A549 (cell line): ENCODE measurements at regions not wholly inside any gene's neighbourhood (a gene's known extent, or its start where the extent isn't known, plus 50 kb on each side); places are given as distances from the start of the nearest gene placed in this dataset.

Experiments used
- ATAC-seq, 2 experiments: fragments of 200-7000 bp in 1 of 2; fragments of >200 bp in 1 of 2; cut with Nextera tagmentation in 1 of 2; cut with Tn5 transposase in 1 of 2; 3 replicates each; pipeline versions ENCODE4 v1.8.0 to v1.9.1; 2018 to 2020; ENCODE audit warnings: mild to moderate bottlenecking in 1 of 2, moderate library complexity in 1 of 2
- CTCF ChIA-PET: fragments of 300-600 bp; sonication (Branson Sonifier 250); formaldehyde crosslinking; extraction: SDS; loops from one replicate; lab custom pipeline; 2021; ENCODE audit warnings: antibody characterized with exemption, inconsistent platforms; lab: Yijun Ruan, JAX
- POLR2A ChIA-PET: fragments of 350-600 bp; formaldehyde crosslinking; extraction: SDS; loops from one replicate; lab custom pipeline; 2021; ENCODE audit warnings: antibody characterized with exemption, inconsistent platforms; lab: Yijun Ruan, JAX
- DNase-seq, 2 experiments: peaks; one replicate each; pipeline versions ENCODE4 v3.0.0 to v3.0.0-alpha.2; 2011 to 2016; ENCODE audit warnings: low read depth in 1 of 2, low spot score in 1 of 2
- FAIRE-seq: peaks from 2 replicates; lab custom pipeline; 2011; peaks lifted over from hg19 to GRCh38; lab: Jason Lieb, UNC
- H3K27ac ChIP-seq, 2 experiments: fragments of >200 bp; sonication (Bioruptor Twin); formaldehyde crosslinking; 3 replicates each; pipeline ENCODE4 v1.5.1; 2016 to 2017
- H3K4me1 ChIP-seq: fragments of >200 bp; sonication (Bioruptor Twin); formaldehyde crosslinking; 3 replicates; pipeline ENCODE4 v1.6.1; 2016
- H3K4me2 ChIP-seq: fragments of >200 bp; sonication (Bioruptor Twin); formaldehyde crosslinking; 3 replicates; pipeline ENCODE4 v1.6.1; 2016
- H3K4me3 ChIP-seq: fragments of >200 bp; sonication (Bioruptor Twin); formaldehyde crosslinking; 3 replicates; pipeline ENCODE4 v1.5.1; 2016
- H3K9me3 ChIP-seq: fragments of >200 bp; sonication (Bioruptor Twin); formaldehyde crosslinking; 3 replicates; pipeline ENCODE4 v1.6.1; 2016
- BCL3 ChIP-seq: fragments of >200 bp; sonication (Bioruptor Twin); formaldehyde crosslinking; IDR thresholded peaks from 3 replicates; pipeline ENCODE4 v1.6.1; 2016
- CBX8 ChIP-seq: fragments of 200-600 bp; sonication (generic); IDR thresholded peaks from 2 replicates; pipeline ENCODE4 v1.6.1; 2016
- CEBPB ChIP-seq, 2 experiments: fragments of >200 bp in 1 of 2; sonication (Bioruptor Twin) in 1 of 2; formaldehyde crosslinking in 1 of 2; IDR thresholded peaks; 2 replicates each; pipeline ENCODE4 v1.6.1; 2012 to 2016
- CHD2 ChIP-seq: fragments of 150-350 bp; IDR thresholded peaks from 2 replicates; pipeline ENCODE4 v1.6.1; 2014; ENCODE audit warnings: low read length; ENCODE audit not compliant: partially characterized antibody
- CHD4 ChIP-seq: fragments of 200-600 bp; sonication (generic); IDR thresholded peaks from 2 replicates; pipeline ENCODE4 v1.6.1; 2016; ENCODE audit warnings: antibody characterized with exemption, mild to moderate bottlenecking, borderline replicate concordance
- EHF ChIP-seq: fragments of 250-450 bp; sonication (Bioruptor Pico); IDR thresholded peaks from 2 replicates; pipeline ENCODE4 v1.5.0; 2020; ENCODE audit warnings: mild to moderate bottlenecking
- EHMT2 ChIP-seq: fragments of 200-600 bp; sonication (generic); IDR thresholded peaks from 2 replicates; pipeline ENCODE4 v1.6.1; 2016; ENCODE audit warnings: antibody characterized with exemption, low read depth, mild to moderate bottlenecking, moderate library complexity
- ELK1 ChIP-seq: fragments of 150-350 bp; IDR thresholded peaks from 2 replicates; pipeline ENCODE4 v1.6.1; 2014; ENCODE audit warnings: low read depth, mild to moderate bottlenecking, low read length
- EP300 ChIP-seq, 2 experiments: fragments of >200 bp; sonication (Bioruptor Twin); formaldehyde crosslinking; IDR thresholded peaks; 2 replicates in 1 of 2; 3 replicates in 1 of 2; pipeline ENCODE4 v1.6.1; 2016 to 2017
- FOSL2 ChIP-seq, 2 experiments: fragments of 450-650 bp in 1 of 2; fragments of >200 bp in 1 of 2; sonication (Bioruptor Twin) in 1 of 2; formaldehyde crosslinking; IDR thresholded peaks; 2 replicates each; pipeline versions ENCODE4 v1.5.0 to v1.6.1; 2016 to 2020; ENCODE audit warnings: mild to moderate bottlenecking in 1 of 2, moderate library complexity in 1 of 2
- GATA3 ChIP-seq: IDR thresholded peaks from 2 replicates; pipeline ENCODE4 v1.6.1; 2012; ENCODE audit warnings: borderline replicate concordance
- HOXB13 ChIP-seq: fragments of 250-450 bp; sonication (Bioruptor Pico); IDR thresholded peaks from 2 replicates; pipeline ENCODE4 v1.5.0; 2020; ENCODE audit warnings: low read depth, mild to moderate bottlenecking, moderate library complexity
- JUN ChIP-seq, 2 experiments: fragments of >200 bp; sonication (Bioruptor Twin); formaldehyde crosslinking; IDR thresholded peaks; 2 replicates in 1 of 2; 3 replicates in 1 of 2; pipeline ENCODE4 v1.6.1; 2016 to 2017
- KDM5A ChIP-seq: fragments of 200-600 bp; sonication (generic); IDR thresholded peaks from 2 replicates; pipeline ENCODE4 v1.6.1; 2016; ENCODE audit warnings: antibody characterized with exemption, mild to moderate bottlenecking
- MAFK ChIP-seq: fragments of 450-650 bp; IDR thresholded peaks from 2 replicates; pipeline ENCODE4 v1.6.1; 2014; ENCODE audit not compliant: partially characterized antibody
- MAX ChIP-seq: IDR thresholded peaks from 2 replicates; pipeline ENCODE4 v1.6.1; 2012
- NR3C1 ChIP-seq: fragments of >200 bp; sonication (Bioruptor Twin); formaldehyde crosslinking; IDR thresholded peaks from 3 replicates; pipeline ENCODE4 v1.6.1; 2017
- POLR2A ChIP-seq: IDR thresholded peaks from 2 replicates; pipeline ENCODE4 v1.6.1; 2012; ENCODE audit warnings: mild to moderate bottlenecking, low read length
- RAD21 ChIP-seq, 2 experiments: fragments of >200 bp in 1 of 2; sonication (Bioruptor Twin) in 1 of 2; formaldehyde crosslinking in 1 of 2; IDR thresholded peaks in 1 of 2; conservative IDR thresholded peaks in 1 of 2; 2 replicates in 1 of 2; 3 replicates in 1 of 2; pipeline ENCODE4 v1.6.1; 2012 to 2018; ENCODE audit warnings: inconsistent platforms in 1 of 2
- RCOR1 ChIP-seq: fragments of 150-350 bp; IDR thresholded peaks from 2 replicates; pipeline ENCODE4 v1.6.1; 2014; ENCODE audit warnings: antibody characterized with exemption, low read length, low read depth
- REST ChIP-seq: fragments of 200-600 bp; sonication (generic); IDR thresholded peaks from 2 replicates; pipeline ENCODE4 v1.6.1; 2016; ENCODE audit warnings: antibody characterized with exemption, mild to moderate bottlenecking, moderate library complexity
- RNF2 ChIP-seq: fragments of 200-600 bp; sonication (generic); IDR thresholded peaks from 2 replicates; pipeline ENCODE4 v1.6.1; 2016; ENCODE audit warnings: low read depth, mild to moderate bottlenecking, antibody characterized with exemption, moderate library complexity, borderline replicate concordance
- TP53 ChIP-seq: fragments of 250-450 bp; sonication (Bioruptor Pico); IDR thresholded peaks from 2 replicates; pipeline ENCODE4 v1.5.0; 2021; ENCODE audit warnings: mild to moderate bottlenecking, moderate library complexity
- ZNF302 ChIP-seq: fragments of 250-450 bp; sonication (Bioruptor Pico); IDR thresholded peaks from 2 replicates; pipeline ENCODE4 v1.9.0; 2021; ENCODE audit warnings: inconsistent platforms, mild to moderate bottlenecking, moderate library complexity
- WGBS: methylation state at CpG from one replicate; pipeline ENCODE4 v1.1.6; 2017; ENCODE audit errors: missing lambda C conversion rate; 5-methylcytosine and 5-hydroxymethylcytosine counted together

GRCh38 chr7:131095346-131095745 is 232.3 kb upstream of the MKLN1 start:
- TF ChIP-seq CBX8 (no peak), EP300 (IDR thresholded peaks at IDR 0.05) (no peak), TP53 (no peak), REST (no peak), RAD21 (conservative IDR thresholded peaks at IDR 0.05 in 1 of 2, IDR thresholded peaks at IDR 0.05 in 1 of 2) (no peak), JUN (IDR thresholded peaks at IDR 0.05) (no peak), RCOR1 (no peak), HOXB13 (CRISPR knock-in tag) (no peak), POLR2A (no peak), CEBPB (IDR thresholded peaks at IDR 0.05) (no peak), EHF (CRISPR knock-in tag) (no peak), BCL3 (no peak), MAX (no peak), ELK1 (no peak), CHD4 (no peak), FOSL2 (IDR thresholded peaks at IDR 0.05) (no peak), FOSL2 (CRISPR knock-in tag; IDR thresholded peaks at IDR 0.05) (no peak)
- H3K4me2 ChIP-seq, result no peak overlapping the region
- no peaks in the 10 kb centered on the region for H3K9me3 ChIP-seq
- FAIRE-seq (no peak), DNase-seq (no peak), ATAC-seq (no peak)
- WGBS, result 95% methylated on average over 7 of the region's 7 CpGs
- H3K4me3 ChIP-seq, result no peak overlapping the region
- ChIA-PET POLR2A (interaction anchor here (0.7 kb wide), 1 partner anchor 15 kb away, joined by 3 read pairs; no protein-coding TSS in a partner anchor), CTCF (interaction anchor here (2.2 kb wide), 1 partner anchor 26 kb away, joined by 5 read pairs; no protein-coding TSS in a partner anchor)
- H3K27ac ChIP-seq, result no peak overlapping the region
- peaks cover 46% of the 10 kb centered on the region for H3K4me1 ChIP-seq

GRCh38 chr7:131096267-131096927 is 231.3 kb upstream of the MKLN1 start:
- POLR2A ChIA-PET, result no interaction called here
- FAIRE-seq (no peak), ATAC-seq (no peak; a peak in 3 of 6 replicates), DNase-seq (no peak)
- H3K4me1 ChIP-seq, result peaks cover 47% of the 10 kb centered on the region
- no peaks in the 10 kb centered on the region for H3K9me3 ChIP-seq
- CTCF ChIA-PET, result interaction anchor here (1.0 to 2.2 kb wide), 2 partner anchors 27 to 56 kb away, joined by 3 to 5 read pairs; no protein-coding TSS in a partner anchor
- TF ChIP-seq RNF2 (no peak), NR3C1 (no peak), FOSL2 (IDR thresholded peaks at IDR 0.05) (no peak), FOSL2 (CRISPR knock-in tag; IDR thresholded peaks at IDR 0.05) (peak; percentile 27; the same call in 1 of the 2 replicates), KDM5A (no peak), CEBPB (IDR thresholded peaks at IDR 0.05) (no peak), MAFK (peak; percentile 82), CHD2 (no peak), EHMT2 (no peak), GATA3 (no peak), ZNF302 (no peak)
- WGBS, result 81% methylated on average over 7 of the region's 7 CpGs
- H3K4me3 ChIP-seq, result no peak overlapping the region
- H3K4me2 ChIP-seq, result peak overlapping the region; percentile 14; the same call in 2 of the 3 replicates
- peak overlapping the region in 1 of 2 experiments; percentile 17; a peak in 1 of 6 replicates for H3K27ac ChIP-seq
